C4-2B (cell line): ENCODE measurements at regions not wholly inside any gene's neighbourhood (a gene's known extent, or its start where the extent isn't known, plus 50 kb on each side); places are given as distances from the start of the nearest gene placed in this dataset.

Experiments
- ZFX ChIP-seq: fragments of 450-650 bp; IDR thresholded peaks from 2 replicates; pipeline ENCODE4 v1.6.1; 2017
- TF ChIP-seq, protein P1 (sequence below): fragments of 450-650 bp; conservative IDR thresholded peaks from 2 replicates; pipeline ENCODE4 v1.5.1; 2017; ENCODE audit warnings: mild to moderate bottlenecking

DNA sequence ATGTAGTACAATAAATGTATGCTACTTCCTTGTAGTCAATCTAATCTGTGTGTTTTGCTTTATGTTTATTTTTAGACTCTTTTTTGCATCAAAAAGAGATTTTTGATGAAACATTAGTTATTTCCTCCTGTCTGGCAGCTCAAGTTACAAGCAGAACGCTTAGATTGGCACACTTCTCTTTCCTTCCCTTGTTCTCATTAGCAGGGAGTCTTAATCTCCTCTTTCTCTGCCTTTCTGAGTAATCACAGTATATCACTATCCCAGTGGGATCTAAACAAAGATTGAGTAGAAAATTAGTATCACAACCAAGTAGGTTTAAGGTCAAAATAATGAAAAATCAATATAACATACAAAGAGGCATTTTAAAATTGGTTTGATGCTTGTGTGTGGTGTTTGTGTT, 1192.6 kb downstream of the C4orf33 start:
- TF ChIP-seq, protein P1, sequence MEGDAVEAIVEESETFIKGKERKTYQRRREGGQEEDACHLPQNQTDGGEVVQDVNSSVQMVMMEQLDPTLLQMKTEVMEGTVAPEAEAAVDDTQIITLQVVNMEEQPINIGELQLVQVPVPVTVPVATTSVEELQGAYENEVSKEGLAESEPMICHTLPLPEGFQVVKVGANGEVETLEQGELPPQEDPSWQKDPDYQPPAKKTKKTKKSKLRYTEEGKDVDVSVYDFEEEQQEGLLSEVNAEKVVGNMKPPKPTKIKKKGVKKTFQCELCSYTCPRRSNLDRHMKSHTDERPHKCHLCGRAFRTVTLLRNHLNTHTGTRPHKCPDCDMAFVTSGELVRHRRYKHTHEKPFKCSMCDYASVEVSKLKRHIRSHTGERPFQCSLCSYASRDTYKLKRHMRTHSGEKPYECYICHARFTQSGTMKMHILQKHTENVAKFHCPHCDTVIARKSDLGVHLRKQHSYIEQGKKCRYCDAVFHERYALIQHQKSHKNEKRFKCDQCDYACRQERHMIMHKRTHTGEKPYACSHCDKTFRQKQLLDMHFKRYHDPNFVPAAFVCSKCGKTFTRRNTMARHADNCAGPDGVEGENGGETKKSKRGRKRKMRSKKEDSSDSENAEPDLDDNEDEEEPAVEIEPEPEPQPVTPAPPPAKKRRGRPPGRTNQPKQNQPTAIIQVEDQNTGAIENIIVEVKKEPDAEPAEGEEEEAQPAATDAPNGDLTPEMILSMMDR = no peak
- no peak for TF ChIP-seq ZFX
